ENCODE measurements at regions not wholly inside any gene's neighbourhood (a gene's known extent, or its start where the extent isn't known, plus 50 kb on each side); places are given as distances from the start of the nearest gene placed in this dataset.

GRCh38 chrX:78213331-78213730, 73.9 kb upstream of the TAF9B start:
- H3K36me3 Mint-ChIP-seq, result no peaks in the 10 kb centered on the region
- H3K9me3 Mint-ChIP-seq, result peaks cover 0 to 5% of the 10 kb centered on the region in 2 donors
- no peak for ATAC-seq
- H3K27ac Mint-ChIP-seq, result no peak overlapping the region
- no peak for DNase-seq (ENCODE audit: low spot score in 2 of 2)

DNA sequence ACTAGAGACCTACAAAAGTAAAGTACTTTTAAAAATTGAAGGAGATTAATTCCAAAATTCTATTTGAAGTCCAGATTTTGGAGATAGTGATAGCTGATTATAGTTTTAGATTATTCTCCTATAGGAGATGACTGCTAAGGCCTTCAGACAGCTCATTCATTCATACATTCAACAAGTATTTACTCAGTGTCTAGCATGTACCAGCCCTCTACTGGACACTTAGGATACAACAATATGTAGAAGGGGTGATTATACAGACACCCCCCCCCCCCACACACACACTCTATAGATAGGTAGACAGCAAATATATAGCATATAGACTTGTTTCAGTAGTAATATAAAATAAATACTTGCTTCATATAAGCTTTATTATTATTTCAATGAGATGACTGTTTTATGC, 60.4 kb upstream of the TAF9B start:
- H3K27ac Mint-ChIP-seq, result no peak overlapping the region
- no peaks in the 10 kb centered on the region for H3K9me3 Mint-ChIP-seq
- no peak for DNase-seq (ENCODE audit: low spot score in 2 of 2)
- H3K36me3 Mint-ChIP-seq, result no peaks in the 10 kb centered on the region
- ATAC-seq, result peak in 1 of 2 donors; percentile 43

Measured in activated naive CD4-positive, alpha-beta T cell treated with anti-CD3 and anti-CD28 coated beads, Interleukin-2, amount 50 U/mL, for 72 hours (primary cell).